ENCODE measurements at regions not wholly inside any gene's neighbourhood (a gene's known extent, or its start where the extent isn't known, plus 50 kb on each side); places are given as distances from the start of the nearest gene placed in this dataset.
A peak's percentile ranks its signal among the peaks of the same experiment; 100 is the strongest.

DNA sequence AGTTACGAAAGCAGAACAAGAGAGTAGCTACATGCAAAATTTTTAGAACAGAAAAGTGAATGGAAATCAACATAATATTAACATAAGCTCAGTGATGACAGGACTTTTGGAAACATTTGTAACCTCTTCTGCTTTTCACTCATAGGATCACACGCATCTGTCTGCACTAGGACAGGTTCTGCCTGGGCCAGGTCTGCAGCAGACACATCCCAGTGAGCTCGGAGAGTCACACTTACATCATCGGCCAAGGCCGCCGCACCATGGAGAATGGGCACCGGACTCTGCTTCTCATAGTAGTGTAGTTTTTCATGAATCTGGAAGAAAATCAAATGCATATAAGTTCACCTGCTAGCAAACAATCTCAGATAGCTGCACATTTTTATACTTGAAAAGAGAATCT, 150.9 kb upstream of the ODAD2 start:
- no peak for DNase-seq (ENCODE audit: low read depth)
- H3K4me3 ChIP-seq (ENCODE audit: low read depth, low read length), result no peak overlapping the region

- no peak overlapping the region for H3K4me3 ChIP-seq (ENCODE audit: low read depth, low read length)
Measured at GRCh38 chr10:28147706-28148105, 148.8 kb upstream of the ODAD2 start.

GRCh38 chr10:28139138-28139537, 140.3 kb upstream of the ODAD2 start:
- no peak for DNase-seq (ENCODE audit: low read depth)
- no peak overlapping the region for H3K4me3 ChIP-seq (ENCODE audit: low read depth, low read length)

More at GRCh38 chr10:28147706-28148105, 148.8 kb upstream of the ODAD2 start:
- no peak for DNase-seq (ENCODE audit: low read depth)

- DNase-seq (ENCODE audit: low read depth), result peak; percentile 13
- H3K4me3 ChIP-seq (ENCODE audit: low read depth, low read length), result no peak overlapping the region
Measured at GRCh38 chr10:28137907-28138880, 139.3 kb upstream of the ODAD2 start.

GRCh38 chr10:28135258-28135657, 136.4 kb upstream of the ODAD2 start:
- no peak for DNase-seq (ENCODE audit: low read depth)
- H3K4me3 ChIP-seq (ENCODE audit: low read depth, low read length), result no peak overlapping the region

GRCh38 chr10:28130267-28130666, 131.4 kb upstream of the ODAD2 start:
- DNase-seq (ENCODE audit: low read depth), result peak; percentile 13
- H3K4me3 ChIP-seq (ENCODE audit: low read depth, low read length), result no peak overlapping the region

DNA sequence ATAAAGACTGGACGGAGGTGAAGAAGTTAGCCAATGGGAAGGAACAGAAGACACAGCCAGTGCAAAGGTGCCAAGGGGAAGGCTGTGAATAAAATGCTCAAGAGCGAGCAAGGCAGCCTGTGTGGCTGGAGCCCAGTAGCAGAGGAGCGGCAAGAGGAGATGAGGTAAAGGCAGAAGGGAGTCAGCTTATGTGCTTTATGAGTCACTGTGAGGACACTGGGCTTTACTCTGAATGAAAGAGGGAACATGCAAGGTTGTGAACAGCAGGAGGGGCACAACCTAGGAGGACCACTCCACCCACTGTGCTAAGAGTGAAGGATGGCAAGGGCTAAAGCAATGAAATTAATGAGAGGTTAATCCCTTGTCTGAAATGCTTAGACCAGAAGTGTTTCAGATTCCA, 129.0 kb upstream of the ODAD2 start:
- no peak overlapping the region for H3K4me3 ChIP-seq (ENCODE audit: low read depth, low read length)
- no peak for DNase-seq (ENCODE audit: low read depth)

DNA sequence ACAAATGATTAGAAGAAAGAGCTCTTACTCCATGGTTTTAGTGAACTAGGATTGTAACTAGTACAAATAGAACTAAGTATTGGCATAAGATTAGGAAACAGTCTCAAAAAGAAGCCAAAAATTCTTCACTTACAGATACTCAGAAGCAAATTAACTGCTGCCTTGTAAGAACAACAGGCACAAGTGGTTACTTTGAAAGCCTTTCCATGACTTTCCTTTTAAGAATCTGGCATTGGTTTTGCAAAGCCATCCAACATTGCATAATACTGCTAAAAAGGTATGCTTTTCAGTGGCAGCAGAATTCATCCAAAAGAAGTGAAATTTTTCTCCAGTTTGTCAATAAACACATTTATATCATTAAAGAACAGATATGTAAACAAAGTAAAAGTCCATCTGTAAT, 126.8 kb upstream of the ODAD2 start:
- peak; percentile 48 for DNase-seq (ENCODE audit: low read depth)
- H3K4me3 ChIP-seq (ENCODE audit: low read depth, low read length), result no peak overlapping the region

DNA sequence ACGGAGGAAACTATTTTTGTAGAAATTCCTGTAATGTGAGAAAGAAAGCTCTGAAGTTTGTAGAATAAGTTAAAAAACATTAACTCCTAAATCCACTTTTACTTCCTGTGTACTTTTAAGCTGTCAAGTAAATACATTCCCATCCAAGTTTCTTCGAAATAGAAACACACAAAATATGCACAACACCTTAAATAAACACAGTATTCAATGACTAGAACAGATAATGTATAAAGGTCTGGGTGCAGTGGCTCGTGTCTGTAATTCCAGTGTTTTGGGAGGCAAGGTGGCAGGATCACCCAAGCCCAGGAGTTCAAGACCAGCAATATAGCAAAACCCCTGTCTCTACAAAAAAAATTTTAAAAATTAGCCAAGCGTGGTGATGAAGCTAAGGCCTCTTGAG, 121.9 kb upstream of the ODAD2 start:
- DNase-seq (ENCODE audit: low read depth), result no peak
- H3K4me3 ChIP-seq (ENCODE audit: low read depth, low read length), result no peak overlapping the region

DNA sequence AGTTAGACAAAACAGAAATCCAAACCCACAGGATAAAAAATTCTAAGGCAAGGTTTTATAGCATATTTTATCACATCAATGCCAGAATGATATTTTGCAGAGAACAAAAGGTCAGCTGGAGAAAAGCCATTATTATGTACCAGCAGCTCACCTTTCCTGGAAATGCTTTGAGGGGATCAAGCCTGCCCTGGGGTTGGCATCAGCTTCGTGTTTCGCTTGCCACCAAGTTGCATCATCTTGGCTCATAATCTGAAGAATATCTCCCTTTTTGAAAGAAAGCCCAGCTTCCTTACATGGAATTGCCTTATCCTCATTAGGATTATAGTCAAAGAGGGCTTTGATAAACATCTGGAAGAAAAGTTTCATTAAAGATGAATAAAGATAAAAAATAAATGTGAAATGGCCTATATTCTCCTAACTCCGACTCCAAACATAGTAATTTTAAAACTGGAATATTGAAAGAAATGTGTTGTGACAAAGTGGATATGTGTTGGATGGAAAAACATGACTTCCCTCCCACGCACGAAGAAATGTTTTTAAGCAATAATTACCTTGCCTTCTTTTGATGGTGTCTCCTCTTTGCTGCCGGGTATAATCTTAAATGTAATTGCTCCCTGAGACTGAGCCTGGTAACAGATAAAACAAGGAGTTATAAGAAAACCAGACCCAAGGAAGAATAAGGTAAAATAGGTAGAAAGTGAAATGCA, 121.3 kb upstream of the ODAD2 start:
- no peak overlapping the region for H3K4me3 ChIP-seq (ENCODE audit: low read depth, low read length)
- peak; percentile 16 for DNase-seq (ENCODE audit: low read depth)

DNA sequence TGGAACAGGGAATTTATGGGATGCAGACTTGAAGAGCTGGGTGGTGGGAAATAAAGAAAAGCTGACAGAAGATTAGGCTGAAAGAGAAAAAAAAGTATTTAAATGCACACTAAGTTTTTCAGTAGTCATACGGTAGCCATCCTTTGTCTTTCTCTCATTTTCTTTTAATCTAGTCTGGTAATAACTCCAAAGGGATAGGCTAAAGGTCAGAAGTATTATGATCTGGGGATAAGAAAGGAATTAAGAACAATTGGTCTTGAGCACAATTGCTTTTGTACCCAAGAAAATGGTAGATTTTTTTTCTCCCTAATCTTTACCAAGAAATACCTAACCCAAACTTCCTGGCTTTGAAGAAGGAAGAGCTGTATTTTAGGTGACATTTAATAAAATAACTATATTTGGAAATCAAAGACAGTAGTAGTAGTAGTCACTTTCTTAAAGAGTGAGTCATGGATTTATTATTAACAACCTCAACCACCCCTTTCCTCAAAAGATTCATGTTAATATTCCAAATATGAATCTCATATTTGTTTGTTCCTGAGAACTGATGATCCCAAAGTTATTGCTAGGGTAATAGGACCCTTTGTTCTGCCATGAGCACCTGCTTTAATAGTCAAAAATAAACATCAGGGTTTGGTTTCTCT, 120.2 kb upstream of the ODAD2 start:
- H3K4me3 ChIP-seq (ENCODE audit: low read depth, low read length), result no peak overlapping the region
- DNase-seq (ENCODE audit: low read depth), result no peak

DNA sequence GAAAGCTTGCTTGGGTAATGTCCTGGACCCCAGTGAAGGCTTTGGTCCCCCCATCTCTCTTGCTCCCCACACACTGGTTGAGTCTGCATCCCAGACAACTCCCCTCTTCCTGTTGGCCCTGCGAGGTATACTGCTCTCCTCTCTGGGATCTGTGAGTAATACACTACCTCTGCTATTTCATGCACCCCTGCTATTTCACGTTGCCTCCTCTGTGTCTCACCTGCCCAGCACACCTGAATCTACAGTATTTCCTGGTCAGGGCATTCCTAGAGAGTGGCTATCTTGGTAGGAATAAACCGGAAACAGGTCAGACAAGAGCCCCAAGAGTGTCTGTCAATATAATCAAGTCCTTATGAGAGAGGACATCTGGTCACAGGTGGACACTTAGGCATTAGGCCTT, 114.3 kb upstream of the ODAD2 start:
- no peak for DNase-seq (ENCODE audit: low read depth)

DNA sequence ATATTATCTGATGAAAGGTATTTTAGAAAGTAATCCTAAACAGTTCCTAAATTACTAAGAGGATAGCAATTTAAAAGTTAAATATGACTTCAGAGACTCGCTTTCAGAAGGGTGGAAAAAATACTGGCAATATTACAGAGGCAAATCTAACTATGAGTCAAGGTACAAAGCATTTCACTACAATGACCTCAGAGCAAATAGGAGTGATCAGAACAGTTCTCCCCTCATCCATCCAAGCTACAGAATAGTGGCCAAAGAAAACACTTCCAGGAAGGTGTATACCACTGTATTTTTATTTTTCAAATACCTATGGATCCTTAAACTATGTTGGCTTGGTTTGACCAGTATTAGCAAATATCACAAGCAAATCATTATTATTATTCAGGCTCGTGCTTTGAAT, 112.8 kb upstream of the ODAD2 start:
- DNase-seq (ENCODE audit: low read depth), result peak; percentile 22
- no peak overlapping the region for H3K4me3 ChIP-seq (ENCODE audit: low read depth, low read length)

More for the DNA sequence above, 114.3 kb upstream of the ODAD2 start:
- no peak overlapping the region for H3K4me3 ChIP-seq (ENCODE audit: low read depth, low read length)

GRCh38 chr10:28105561-28105960, 106.7 kb upstream of the ODAD2 start:
- no peak overlapping the region for H3K4me3 ChIP-seq (ENCODE audit: low read depth, low read length)
- DNase-seq (ENCODE audit: low read depth), result no peak

DNA sequence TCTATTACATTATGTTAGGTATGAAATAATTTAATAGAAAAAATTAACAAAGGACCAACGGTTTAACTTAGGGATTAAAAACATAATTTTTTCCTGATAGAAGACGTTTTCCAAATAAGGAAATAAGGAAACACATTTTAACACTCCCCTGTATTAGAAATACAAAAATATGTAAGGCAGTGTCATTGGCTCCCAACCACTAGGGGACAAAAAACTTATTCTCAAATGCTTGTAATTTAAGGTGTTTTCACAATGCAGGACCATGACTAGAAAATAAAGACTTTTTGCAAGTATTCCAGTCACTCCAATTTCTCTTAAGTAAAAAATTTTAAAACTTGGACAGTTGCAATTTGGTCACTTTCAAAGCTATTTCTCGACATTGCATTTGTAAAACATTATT, 98.8 kb upstream of the ODAD2 start:
- no peak for DNase-seq (ENCODE audit: low read depth)
- no peak overlapping the region for H3K4me3 ChIP-seq (ENCODE audit: low read depth, low read length)

GRCh38 chr10:28095791-28096378, 97.0 kb upstream of the ODAD2 start:
- H3K4me3 ChIP-seq (ENCODE audit: low read depth, low read length), result no peak overlapping the region
- no peak for DNase-seq (ENCODE audit: low read depth)

DNA sequence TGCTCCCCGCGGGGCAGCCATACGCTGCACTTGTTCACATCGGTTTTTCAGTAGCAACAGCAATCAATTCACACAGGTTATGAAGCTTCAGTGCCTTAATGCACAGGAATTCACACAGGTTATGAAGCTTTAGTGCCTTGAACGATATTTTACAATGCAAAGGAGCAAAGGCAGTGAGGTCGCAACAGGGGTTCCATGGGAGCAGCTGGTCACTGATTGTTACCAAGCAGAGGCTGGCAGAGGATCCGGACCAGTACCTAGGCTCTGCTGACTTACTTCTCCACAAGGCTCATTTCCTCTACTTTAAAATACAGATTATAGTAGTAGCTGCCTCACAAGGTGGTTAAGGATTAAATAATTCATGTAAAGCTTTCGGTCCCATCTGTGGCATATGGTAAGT, 95.2 kb upstream of the ODAD2 start:
- DNase-seq (ENCODE audit: low read depth), result no peak
- H3K4me3 ChIP-seq (ENCODE audit: low read depth, low read length), result no peak overlapping the region

GRCh38 chr10:28091913-28092312, 93.0 kb upstream of the ODAD2 start:
- H3K4me3 ChIP-seq (ENCODE audit: low read depth, low read length), result no peak overlapping the region
- DNase-seq (ENCODE audit: low read depth), result no peak

DNA sequence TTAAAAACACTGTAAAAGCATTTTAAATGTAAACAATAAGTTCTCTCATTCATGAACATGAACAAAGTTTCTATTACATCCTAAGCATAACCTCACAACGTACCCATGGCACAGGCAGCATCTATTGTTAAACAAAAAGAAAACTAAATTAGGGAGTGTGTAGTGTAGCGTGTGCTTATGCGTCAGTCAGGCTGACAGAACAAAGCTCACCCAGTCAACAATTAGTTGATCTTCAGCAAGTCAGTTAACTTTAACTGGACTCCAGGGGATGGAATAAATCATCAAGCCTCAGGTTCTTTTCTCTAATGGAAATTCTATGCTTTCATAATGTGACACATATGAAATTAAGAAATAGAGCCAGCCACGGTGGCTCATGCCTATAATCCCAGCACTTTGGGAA, 91.6 kb upstream of the ODAD2 start:
- no peak overlapping the region for H3K4me3 ChIP-seq (ENCODE audit: low read depth, low read length)
- DNase-seq (ENCODE audit: low read depth), result no peak

DNA sequence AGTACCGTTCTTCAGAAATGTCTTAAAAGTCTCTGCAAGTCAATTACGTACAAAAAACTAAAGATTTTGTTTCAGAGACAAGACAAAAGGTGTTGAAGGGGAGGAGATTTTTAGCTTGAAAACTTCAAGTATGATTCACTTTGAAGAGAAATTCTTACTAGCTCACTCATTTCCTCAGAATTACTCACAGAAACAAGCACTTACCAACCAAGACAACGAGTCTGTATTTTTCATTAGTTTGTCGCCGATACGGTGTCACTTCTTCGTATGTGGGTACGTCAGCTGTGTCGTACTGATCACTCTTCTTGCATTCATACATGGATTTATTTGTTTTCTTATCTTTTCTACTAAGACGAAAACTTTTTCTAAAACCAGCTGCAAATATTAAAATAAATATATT, 90.6 kb upstream of the ODAD2 start:
- H3K4me3 ChIP-seq (ENCODE audit: low read depth, low read length), result no peak overlapping the region
- DNase-seq (ENCODE audit: low read depth), result peak; percentile 69

Data from skeletal muscle cell (primary cell).